ENCODE measurements at regions not wholly inside any gene's neighbourhood (a gene's known extent, or its start where the extent isn't known, plus 50 kb on each side); places are given as distances from the start of the nearest gene placed in this dataset.

GRCh38 chr3:31413515-31413914 lies 119.2 kb upstream of the STT3B start:
- Histone ChIP-seq H3K9me3 (ENCODE audit: control insufficient read depth, insufficient read depth, low read length) (no peaks in the 10 kb centered on the region), H3K27ac (ENCODE audit: low read depth, low read length) (no peak overlapping the region), H3K4me3 (ENCODE audit: low read depth, low read length) (no peak overlapping the region), H3K27me3 (ENCODE audit: control insufficient read depth, insufficient read depth, low read length) (peaks cover 3% of the 10 kb centered on the region)
- no peak for DNase-seq (ENCODE audit: low read depth, low spot score)
- TF ChIP-seq CTCF (IDR thresholded peaks at IDR 0.05; ENCODE audit: low read depth, low read length): no peak
- ChIA-PET CTCF (no interaction called here), POLR2A (no interaction called here)

GRCh38 chr3:31416980-31417379 lies 115.7 kb upstream of the STT3B start:
- ChIA-PET CTCF (no interaction called here), POLR2A (no interaction called here)
- H3K27me3 ChIP-seq (ENCODE audit: control insufficient read depth, insufficient read depth, low read length): peaks cover 3% of the 10 kb centered on the region
- no peaks in the 10 kb centered on the region for H3K9me3 ChIP-seq (ENCODE audit: control insufficient read depth, insufficient read depth, low read length)
- H3K27ac ChIP-seq (ENCODE audit: low read depth, low read length): no peak overlapping the region
- no peak for TF ChIP-seq CTCF (IDR thresholded peaks at IDR 0.05; ENCODE audit: low read depth, low read length)
- no peak overlapping the region for H3K4me3 ChIP-seq (ENCODE audit: low read depth, low read length)
- DNase-seq (ENCODE audit: low read depth, low spot score): no peak

GRCh38 chr3:31417486-31417885 lies 115.2 kb upstream of the STT3B start:
- Histone ChIP-seq H3K9me3 (ENCODE audit: control insufficient read depth, insufficient read depth, low read length) (no peaks in the 10 kb centered on the region), H3K27ac (ENCODE audit: low read depth, low read length) (no peak overlapping the region), H3K4me3 (ENCODE audit: low read depth, low read length) (no peak overlapping the region), H3K27me3 (ENCODE audit: control insufficient read depth, insufficient read depth, low read length) (peaks cover 3% of the 10 kb centered on the region)
- ChIA-PET CTCF (interaction anchor here (0.5 kb wide), 1 partner anchor 10 kb away, joined by 3 read pairs; no protein-coding TSS in a partner anchor), POLR2A (no interaction called here)
- no peak for DNase-seq (ENCODE audit: low read depth, low spot score)
- TF ChIP-seq CTCF (IDR thresholded peaks at IDR 0.05; ENCODE audit: low read depth, low read length): no peak

GRCh38 chr3:31420311-31420710 lies 112.4 kb upstream of the STT3B start:
- H3K9me3 ChIP-seq (ENCODE audit: control insufficient read depth, insufficient read depth, low read length): no peaks in the 10 kb centered on the region
- DNase-seq (ENCODE audit: low read depth, low spot score): no peak
- peaks cover 3% of the 10 kb centered on the region for H3K27me3 ChIP-seq (ENCODE audit: control insufficient read depth, insufficient read depth, low read length)
- no peak overlapping the region for H3K27ac ChIP-seq (ENCODE audit: low read depth, low read length)
- no peak for TF ChIP-seq CTCF (IDR thresholded peaks at IDR 0.05; ENCODE audit: low read depth, low read length)
- H3K4me3 ChIP-seq (ENCODE audit: low read depth, low read length): no peak overlapping the region
- POLR2A ChIA-PET: no interaction called here
- CTCF ChIA-PET: no interaction called here

GRCh38 chr3:31421314-31422048 lies 111.2 kb upstream of the STT3B start:
- Histone ChIP-seq H3K27me3 (ENCODE audit: control insufficient read depth, insufficient read depth, low read length) (peaks cover 1% of the 10 kb centered on the region), H3K27ac (ENCODE audit: low read depth, low read length) (no peak overlapping the region), H3K4me3 (ENCODE audit: low read depth, low read length) (no peak overlapping the region), H3K9me3 (ENCODE audit: control insufficient read depth, insufficient read depth, low read length) (no peaks in the 10 kb centered on the region)
- CTCF ChIA-PET: interaction anchor here (0.5 kb wide), 1 partner anchor 26 kb away, joined by 3 read pairs; no protein-coding TSS in a partner anchor
- POLR2A ChIA-PET: no interaction called here
- DNase-seq (ENCODE audit: low read depth, low spot score): no peak
- TF ChIP-seq CTCF (IDR thresholded peaks at IDR 0.05; ENCODE audit: low read depth, low read length): no peak

Measured in AG04450 (cell line).